ENCODE measurements at regions not wholly inside any gene's neighbourhood (a gene's known extent, or its start where the extent isn't known, plus 50 kb on each side); places are given as distances from the start of the nearest gene placed in this dataset.

DNA sequence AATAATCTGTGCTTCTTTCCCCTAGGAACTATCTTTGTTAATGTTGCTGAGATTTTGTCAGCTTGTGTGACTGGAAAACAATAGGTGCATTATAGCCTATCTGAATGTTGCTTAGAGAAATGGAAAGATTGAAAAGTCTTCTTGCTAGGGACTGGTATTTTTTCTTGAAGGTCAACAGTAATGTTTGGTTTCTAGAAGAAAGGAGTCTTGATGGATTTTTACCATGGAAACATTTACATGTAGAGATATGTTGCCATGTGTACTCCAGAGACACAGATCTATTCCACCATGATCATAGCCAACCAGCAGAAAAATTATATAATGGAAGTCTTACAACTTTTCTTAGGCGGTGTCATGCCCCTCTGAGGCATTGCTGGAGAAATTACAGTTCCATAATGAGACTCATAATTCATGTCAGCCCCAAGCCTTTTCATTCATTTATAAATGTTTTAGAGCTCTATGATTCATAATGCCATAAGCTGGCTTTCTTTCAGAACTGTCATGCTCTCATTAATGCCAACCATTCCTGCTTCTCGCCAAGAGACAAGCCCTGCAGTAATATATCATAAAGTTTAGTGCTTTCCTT, 175.1 kb upstream of the PTPRZ1 start:
- H3K27ac ChIP-seq (ENCODE audit: insufficient read depth, low read length), result no peak overlapping the region
- H3K56ac ChIP-seq (ENCODE audit: extremely low read depth, insufficient read depth, low read length), result no peak overlapping the region
- dilution Hi-C loops (cut with HindIII; ENCODE audit: low sequenced_read_pairs, unreplicated experiment), result no loop called here
- no peak for DNase-seq
- ChIA-PET CTCF (no interaction called here), POLR2A (ENCODE audit: unreplicated experiment) (no interaction called here)
- no peak overlapping the region for H4K91ac ChIP-seq (ENCODE audit: insufficient read depth, low read depth, low read length)
- no peaks in the 10 kb centered on the region for H3K36me3 ChIP-seq (ENCODE audit: control insufficient read depth, insufficient read depth, low read length)
- WGBS, 2 experiments (ENCODE audit: extremely low coverage in 2 of 2, insufficient read length in 1 of 2), result no CpG with 5 or more reads among the region's 2 CpGs
- no peak overlapping the region for H3K23ac ChIP-seq (ENCODE audit: low read depth, low read length)
- no peak overlapping the region for H2BK5ac ChIP-seq (ENCODE audit: low read depth, low read length, poor library complexity, severe bottlenecking)
- H3K14ac ChIP-seq (replicated peaks; ENCODE audit: low read depth, low read length), result no peak overlapping the region
- H3K9ac ChIP-seq (ENCODE audit: low read depth, low read length), result no peak overlapping the region
- no peak overlapping the region for H2AK9ac ChIP-seq (replicated peaks; ENCODE audit: low read depth, low read length, poor library complexity)
- H2BK20ac ChIP-seq (ENCODE audit: low read depth, low read length), result no peak overlapping the region
- H3K4me1 ChIP-seq (ENCODE audit: control insufficient read depth, insufficient read depth, low read length), result no peaks in the 10 kb centered on the region
- no peaks in the 10 kb centered on the region for H3K79me1 ChIP-seq (ENCODE audit: low read depth in 1 of 2, low read length in 2 of 2)
- no peaks in the 10 kb centered on the region for H4K20me1 ChIP-seq (ENCODE audit: insufficient read depth, low read length)
- no peak overlapping the region for H2AK5ac ChIP-seq (ENCODE audit: low read depth, low read length)
- in situ Hi-C loops (cut with MboI; ENCODE audit: low sequenced_read_pairs), result no loop called here
- intact Hi-C loops (cut with micrococcal nuclease), result no loop called here
- H4K8ac ChIP-seq (ENCODE audit: low read depth in 2 of 2, low read length in 2 of 2), result no peak overlapping the region
- no peak overlapping the region for H2BK120ac ChIP-seq (ENCODE audit: low read depth, low read length)
- ATAC-seq (ENCODE audit: low read depth), result no peak
- no peak overlapping the region for H3K4me3 ChIP-seq (ENCODE audit: insufficient read depth, low read depth, low read length)
- H3K4ac ChIP-seq (ENCODE audit: low read depth, low read length), result no peak overlapping the region
- no peak overlapping the region for H4K5ac ChIP-seq (ENCODE audit: low read depth, low read length)
- H3K4me2 ChIP-seq (ENCODE audit: low read depth, low read length), result no peak overlapping the region
- no peaks in the 10 kb centered on the region for H3K9me3 ChIP-seq (ENCODE audit: control insufficient read depth, insufficient read depth, low read length)
- no peak overlapping the region for H2BK15ac ChIP-seq (ENCODE audit: low read depth, low read length)
- H3K18ac ChIP-seq (ENCODE audit: low read depth, low read length), result no peak overlapping the region
- H3K27me3 ChIP-seq (ENCODE audit: control insufficient read depth, insufficient read depth, low read length), result no peaks in the 10 kb centered on the region
- H3K9me1 ChIP-seq (ENCODE audit: insufficient read depth, low read length), result no peaks in the 10 kb centered on the region
- BruUV-seq (replicated peaks), result no TSS peak
- no peak overlapping the region for H2AFZ ChIP-seq (replicated peaks; ENCODE audit: low read length, poor library complexity)
- TF ChIP-seq, protein P1, sequence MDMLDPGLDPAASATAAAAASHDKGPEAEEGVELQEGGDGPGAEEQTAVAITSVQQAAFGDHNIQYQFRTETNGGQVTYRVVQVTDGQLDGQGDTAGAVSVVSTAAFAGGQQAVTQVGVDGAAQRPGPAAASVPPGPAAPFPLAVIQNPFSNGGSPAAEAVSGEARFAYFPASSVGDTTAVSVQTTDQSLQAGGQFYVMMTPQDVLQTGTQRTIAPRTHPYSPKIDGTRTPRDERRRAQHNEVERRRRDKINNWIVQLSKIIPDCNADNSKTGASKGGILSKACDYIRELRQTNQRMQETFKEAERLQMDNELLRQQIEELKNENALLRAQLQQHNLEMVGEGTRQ (IDR thresholded peaks at IDR 0.05; ENCODE audit: low read depth, low read length), result no peak
- TF ChIP-seq, protein P2, sequence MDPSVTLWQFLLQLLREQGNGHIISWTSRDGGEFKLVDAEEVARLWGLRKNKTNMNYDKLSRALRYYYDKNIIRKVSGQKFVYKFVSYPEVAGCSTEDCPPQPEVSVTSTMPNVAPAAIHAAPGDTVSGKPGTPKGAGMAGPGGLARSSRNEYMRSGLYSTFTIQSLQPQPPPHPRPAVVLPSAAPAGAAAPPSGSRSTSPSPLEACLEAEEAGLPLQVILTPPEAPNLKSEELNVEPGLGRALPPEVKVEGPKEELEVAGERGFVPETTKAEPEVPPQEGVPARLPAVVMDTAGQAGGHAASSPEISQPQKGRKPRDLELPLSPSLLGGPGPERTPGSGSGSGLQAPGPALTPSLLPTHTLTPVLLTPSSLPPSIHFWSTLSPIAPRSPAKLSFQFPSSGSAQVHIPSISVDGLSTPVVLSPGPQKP (IDR thresholded peaks at IDR 0.05; ENCODE audit: borderline replicate concordance, low read depth, low read length), result no peak
- TF ChIP-seq NFE2L2 (IDR thresholded peaks at IDR 0.05; ENCODE audit: low read depth, low read length) (no peak), BHLHE40 (IDR thresholded peaks at IDR 0.05; ENCODE audit: low read depth, low read length) (no peak), RFX5 (IDR thresholded peaks at IDR 0.05; ENCODE audit: low read depth, low read length) (no peak), CHD1 (IDR thresholded peaks at IDR 0.05; ENCODE audit: low read depth, low read length) (no peak), MAFK (IDR thresholded peaks at IDR 0.05; ENCODE audit: low read depth, low read length) (no peak)

All from IMR-90 (cell line).